Uterus (tissue), 2 donors: ENCODE measurements at regions not wholly inside any gene's neighbourhood (a gene's known extent, or its start where the extent isn't known, plus 50 kb on each side); places are given as distances from the start of the nearest gene placed in this dataset.

Experiments used
- POLR2A ChIP-seq, 2 donors: fragments of 450-650 bp; IDR thresholded peaks; one replicate each; pipeline ENCODE4 v1.6.1; 2016; ENCODE audit warnings: antibody characterized with exemption in 2 of 2, mild to moderate bottlenecking in 1 of 2, moderate library complexity in 1 of 2
- TF ChIP-seq, protein P1 (sequence below), 4 experiments: fragments of 200-600 bp in 2 of 4; fragments of 450-650 bp in 2 of 4; sonication (generic) in 2 of 4; IDR thresholded peaks; one replicate each; pipeline ENCODE4 v1.5.1; 2016 to 2019; ENCODE audit warnings: antibody characterized with exemption in 4 of 4, mild to moderate bottlenecking in 2 of 4, moderate library complexity in 1 of 4

GRCh38 chr17:14011740-14012405, 57.4 kb upstream of the COX10 start:
- TF ChIP-seq, protein P1, sequence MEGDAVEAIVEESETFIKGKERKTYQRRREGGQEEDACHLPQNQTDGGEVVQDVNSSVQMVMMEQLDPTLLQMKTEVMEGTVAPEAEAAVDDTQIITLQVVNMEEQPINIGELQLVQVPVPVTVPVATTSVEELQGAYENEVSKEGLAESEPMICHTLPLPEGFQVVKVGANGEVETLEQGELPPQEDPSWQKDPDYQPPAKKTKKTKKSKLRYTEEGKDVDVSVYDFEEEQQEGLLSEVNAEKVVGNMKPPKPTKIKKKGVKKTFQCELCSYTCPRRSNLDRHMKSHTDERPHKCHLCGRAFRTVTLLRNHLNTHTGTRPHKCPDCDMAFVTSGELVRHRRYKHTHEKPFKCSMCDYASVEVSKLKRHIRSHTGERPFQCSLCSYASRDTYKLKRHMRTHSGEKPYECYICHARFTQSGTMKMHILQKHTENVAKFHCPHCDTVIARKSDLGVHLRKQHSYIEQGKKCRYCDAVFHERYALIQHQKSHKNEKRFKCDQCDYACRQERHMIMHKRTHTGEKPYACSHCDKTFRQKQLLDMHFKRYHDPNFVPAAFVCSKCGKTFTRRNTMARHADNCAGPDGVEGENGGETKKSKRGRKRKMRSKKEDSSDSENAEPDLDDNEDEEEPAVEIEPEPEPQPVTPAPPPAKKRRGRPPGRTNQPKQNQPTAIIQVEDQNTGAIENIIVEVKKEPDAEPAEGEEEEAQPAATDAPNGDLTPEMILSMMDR (IDR thresholded peaks at IDR 0.05), result no peak
- TF ChIP-seq POLR2A (IDR thresholded peaks at IDR 0.05), result no peak
